T-helper 2 cell (primary cell): ENCODE measurements at regions not wholly inside any gene's neighbourhood (a gene's known extent, or its start where the extent isn't known, plus 50 kb on each side); places are given as distances from the start of the nearest gene placed in this dataset.
"Not testable (repeated sequence)": the region's sequence is repeated elsewhere in the genome, so short reads cannot be mapped to it uniquely, and the experiment has no call there.

Experiments
- DNase-seq, 5 experiments: peaks; one replicate each; pipeline versions ENCODE4 v3.0.0 to v3.0.0-alpha.2; 2012 to 2022

DNA sequence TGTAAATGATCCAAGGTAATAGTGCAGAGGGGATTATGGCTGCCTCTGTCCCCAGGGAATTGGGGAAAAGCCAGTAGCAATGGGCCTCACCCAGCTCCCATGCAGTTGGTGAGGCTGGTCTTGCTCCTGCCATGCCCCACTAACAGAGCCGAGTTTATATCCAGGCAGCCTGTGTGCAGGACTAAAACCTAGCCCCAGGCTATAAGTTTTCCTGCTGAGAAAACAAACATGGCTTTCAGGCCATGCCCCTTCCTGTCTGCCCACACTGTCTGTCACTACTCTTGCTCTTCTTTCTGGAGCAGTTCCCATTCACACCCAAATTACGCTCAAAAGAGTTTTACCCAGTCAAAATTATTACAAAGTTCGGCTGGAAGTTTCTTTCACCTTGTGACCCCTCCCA is 73.5 kb upstream of the SPATA16 start:
- no peak for DNase-seq

- DNase-seq, result no peak
Measured at GRCh38 chr3:173199568-173199967, 58.5 kb upstream of the SPATA16 start.

DNA sequence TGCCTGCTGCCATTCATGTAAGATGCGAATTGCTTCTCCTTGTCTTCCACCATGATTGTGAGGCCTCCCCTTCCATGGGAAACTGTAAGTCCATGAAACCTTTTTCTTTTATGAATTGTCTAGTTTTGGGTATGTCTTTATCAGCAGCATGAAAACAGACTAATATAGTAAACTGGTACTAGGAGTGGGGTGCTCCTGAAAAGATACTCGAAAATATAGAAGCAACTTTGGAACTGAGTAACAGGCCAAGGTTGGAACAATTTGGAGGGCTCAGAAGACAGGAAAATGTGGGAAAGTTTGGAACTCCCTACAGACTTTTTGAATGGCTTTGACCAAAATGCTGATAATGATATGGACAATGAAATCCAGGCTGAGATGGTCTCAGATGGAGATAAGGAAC is 53.8 kb upstream of the SPATA16 start:
- DNase-seq, result not testable (repeated sequence)

- DNase-seq, result no peak
Measured at GRCh38 chr3:173191611-173192010, 50.6 kb upstream of the SPATA16 start.
